H1 (cell line): ENCODE measurements at regions not wholly inside any gene's neighbourhood (a gene's known extent, or its start where the extent isn't known, plus 50 kb on each side); places are given as distances from the start of the nearest gene placed in this dataset.

Experiments
- CTCF ChIA-PET: fragments of 300-600 bp; sonication (Branson Sonifier 250); formaldehyde crosslinking; loops from one replicate; lab custom pipeline; 2021; ENCODE audit not compliant: partially characterized antibody; lab: Charles Lee
- POLR2A ChIA-PET: fragments of 300-600 bp; sonication (Branson Sonifier 250); formaldehyde crosslinking; loops from one replicate; lab custom pipeline; 2021; ENCODE audit warnings: inconsistent platforms; ENCODE audit not compliant: partially characterized antibody; lab: Charles Lee
- DNase-seq, 2 experiments: peaks; one replicate each; pipeline versions ENCODE4 v3.0.0 to v3.0.0-alpha.2; 2010 to 2022; ENCODE audit warnings: low spot score in 2 of 2, low read depth in 1 of 2, mixed read lengths in 1 of 2
- FAIRE-seq: peaks from 2 replicates; lab custom pipeline; 2011; peaks lifted over from hg19 to GRCh38; lab: Jason Lieb, UNC
- H2AFZ ChIP-seq: 2 replicates; pipeline ENCODE4 v1.8.1; 2012; ENCODE audit warnings: low read length, inconsistent platforms
- H2AK5ac ChIP-seq: 2 replicates; pipeline ENCODE4 v1.6.1; 2013; ENCODE audit warnings: low read depth, low read length
- H2BK120ac ChIP-seq: replicated peaks from 2 replicates; pipeline ENCODE3; 2013; ENCODE audit warnings: low read depth, low read length, inconsistent platforms
- H2BK12ac ChIP-seq: 2 replicates; pipeline ENCODE4 v1.6.1; 2013; ENCODE audit warnings: low read depth, low read length
- H2BK15ac ChIP-seq: 2 replicates; pipeline ENCODE4 v1.6.1; 2013; ENCODE audit warnings: low read length
- H2BK20ac ChIP-seq: 2 replicates; pipeline ENCODE4 v1.6.1; 2013; ENCODE audit warnings: low read length
- H2BK5ac ChIP-seq: 2 replicates; pipeline ENCODE4 v1.6.1; 2013; ENCODE audit warnings: low read depth, low read length
- H3K14ac ChIP-seq: 2 replicates; pipeline ENCODE4 v1.6.1; 2013; ENCODE audit warnings: inconsistent platforms; ENCODE audit not compliant: insufficient read length
- H3K18ac ChIP-seq: 2 replicates; pipeline ENCODE4 v1.6.1; 2013; ENCODE audit warnings: low read length; ENCODE audit errors: extremely low read depth
- H3K23ac ChIP-seq: 2 replicates; pipeline ENCODE4 v1.6.1; 2013; ENCODE audit warnings: inconsistent platforms; ENCODE audit not compliant: insufficient read length
- H3K23me2 ChIP-seq: 2 replicates; pipeline ENCODE4 v1.6.1; 2013; ENCODE audit warnings: low read depth, low read length
- H3K27ac ChIP-seq: 2 replicates; pipeline ENCODE4 v1.6.1; 2011; ENCODE audit warnings: low read depth, low read length, inconsistent platforms
- H3K27me3 ChIP-seq, 4 experiments: replicated peaks in 1 of 4; 1 replicate in 1 of 4; 2 replicates in 3 of 4; pipeline versions ENCODE4 v1.6.1 to v1.8.1; 2011 to 2013; ENCODE audit warnings: low read length in 3 of 4, mild to moderate bottlenecking in 3 of 4, inconsistent platforms in 2 of 4, mixed read lengths in 2 of 4, moderate library complexity in 1 of 4; ENCODE audit not compliant: control insufficient read depth in 3 of 4, insufficient read depth in 3 of 4; ENCODE audit errors: extremely low read depth in 1 of 4
- H3K36me3 ChIP-seq, 4 experiments: 2 replicates each; pipeline versions ENCODE4 v1.6.1 to v1.8.1; 2011 to 2013; ENCODE audit warnings: mild to moderate bottlenecking in 4 of 4, low read length in 3 of 4, moderate library complexity in 2 of 4, control low read depth in 1 of 4, inconsistent platforms in 1 of 4; ENCODE audit not compliant: insufficient read depth in 4 of 4, control insufficient read depth in 2 of 4
- H3K4ac ChIP-seq: replicated peaks from 2 replicates; pipeline ENCODE3; 2013; ENCODE audit warnings: low read length, low read depth, mixed read lengths, inconsistent platforms; ENCODE audit not compliant: insufficient read length
- H3K4me1 ChIP-seq, 4 experiments: replicated peaks in 1 of 4; 1 replicate in 1 of 4; 2 replicates in 3 of 4; pipeline versions ENCODE4 v1.6.1 to v1.8.1; 2011 to 2013; ENCODE audit warnings: low read length in 3 of 4, inconsistent platforms in 2 of 4, mixed read lengths in 1 of 4; ENCODE audit not compliant: insufficient read depth in 4 of 4, control insufficient read depth in 3 of 4
- H3K4me2 ChIP-seq, 2 experiments: 2 replicates each; pipeline versions ENCODE4 v1.6.1 to v1.8.1; 2011 to 2013; ENCODE audit warnings: low read depth in 2 of 2, low read length in 2 of 2, control low read depth in 1 of 2, inconsistent platforms in 1 of 2, mild to moderate bottlenecking in 1 of 2; ENCODE audit not compliant: insufficient read depth in 1 of 2
- H3K4me3 ChIP-seq, 4 experiments: fragments of 200-600, 300-600 bp in 1 of 4; sonication (generic), shearing (Covaris generic), sonication (Bioruptor Twin) in 1 of 4; 2 replicates each; pipeline versions ENCODE4 v1.5.1 to v1.8.1; 2011 to 2016; ENCODE audit warnings: low read length in 4 of 4, low read depth in 3 of 4, control low read depth in 2 of 4, inconsistent platforms in 2 of 4, mild to moderate bottlenecking in 2 of 4, mixed read lengths in 1 of 4, moderate library complexity in 1 of 4; ENCODE audit not compliant: insufficient read depth in 2 of 4; ENCODE audit errors: extremely low read depth in 1 of 4
- H3K56ac ChIP-seq: replicated peaks from 2 replicates; pipeline ENCODE3; 2013; ENCODE audit warnings: low read depth, mild to moderate bottlenecking, mixed read lengths, low read length, inconsistent platforms; ENCODE audit not compliant: insufficient read length
- H3K79me1 ChIP-seq: 2 replicates; pipeline ENCODE4 v1.6.1; 2013; ENCODE audit warnings: low read depth, low read length, control low read depth
- H3K79me2 ChIP-seq, 2 experiments: 2 replicates each; pipeline versions ENCODE4 v1.6.1 to v1.8.1; 2012 to 2013; ENCODE audit warnings: low read length in 2 of 2, mild to moderate bottlenecking in 2 of 2, inconsistent platforms in 1 of 2; ENCODE audit not compliant: insufficient read depth in 2 of 2, control insufficient read depth in 1 of 2
- H3K9ac ChIP-seq, 4 experiments: replicated peaks in 1 of 4; 1 replicate in 1 of 4; 2 replicates in 3 of 4; pipeline versions ENCODE4 v1.6.1 to v1.8.1; 2011 to 2013; ENCODE audit warnings: low read depth in 3 of 4, low read length in 3 of 4, control low read depth in 2 of 4, mild to moderate bottlenecking in 2 of 4, moderate library complexity in 2 of 4, inconsistent platforms in 1 of 4; ENCODE audit errors: extremely low read depth in 1 of 4
- H3K9me3 ChIP-seq, 2 experiments: 2 replicates each; pipeline versions ENCODE4 v1.6.1 to v1.8.1; 2012 to 2013; ENCODE audit warnings: mild to moderate bottlenecking in 2 of 2, moderate library complexity in 2 of 2, control low read depth in 1 of 2, inconsistent platforms in 1 of 2, low read depth in 1 of 2, low read length in 1 of 2, mixed read lengths in 1 of 2; ENCODE audit not compliant: insufficient read depth in 2 of 2
- H4K20me1 ChIP-seq, 2 experiments: replicated peaks in 1 of 2; 2 replicates each; pipeline versions ENCODE3 to v1.8.1; 2011 to 2013; ENCODE audit warnings: inconsistent platforms in 2 of 2, low read length in 2 of 2, mild to moderate bottlenecking in 1 of 2; ENCODE audit not compliant: insufficient read depth in 2 of 2, control insufficient read depth in 1 of 2
- H4K5ac ChIP-seq: 2 replicates; pipeline ENCODE4 v1.6.1; 2013; ENCODE audit warnings: low read length, low read depth, mixed read lengths, inconsistent platforms; ENCODE audit not compliant: insufficient read length
- H4K8ac ChIP-seq: 2 replicates; pipeline ENCODE4 v1.8.0; 2013; ENCODE audit warnings: mild to moderate bottlenecking, moderate library complexity, low read length, inconsistent platforms; ENCODE audit not compliant: insufficient read depth; ENCODE audit errors: extremely low read depth
- H4K91ac ChIP-seq: replicated peaks from 2 replicates; pipeline ENCODE3; 2013; ENCODE audit warnings: low read length, mixed read lengths, inconsistent platforms; ENCODE audit not compliant: insufficient read length
- BCL11A ChIP-seq, 2 experiments: IDR thresholded peaks; one replicate each; pipeline ENCODE4 v1.6.1; 2011; ENCODE audit warnings: low read depth in 2 of 2, low read length in 2 of 2, mild to moderate bottlenecking in 2 of 2
- CTCF ChIP-seq, 3 experiments: IDR thresholded peaks; 1 replicate in 2 of 3; 2 replicates in 1 of 3; pipeline versions ENCODE4 v1.5.1 to v1.6.1; 2011; ENCODE audit warnings: low read length in 3 of 3, mild to moderate bottlenecking in 3 of 3, inconsistent platforms in 2 of 3, low read depth in 1 of 3, moderate library complexity in 1 of 3; ENCODE audit not compliant: insufficient read depth in 1 of 3; ENCODE audit errors: control extremely low read depth in 1 of 3
- FOSL1 ChIP-seq: IDR thresholded peaks from 2 replicates; pipeline ENCODE4 v1.6.1; 2011; ENCODE audit warnings: mild to moderate bottlenecking, low read depth, low read length, moderate library complexity; ENCODE audit not compliant: insufficient read depth
- JUN ChIP-seq: IDR thresholded peaks from 2 replicates; pipeline ENCODE4 v1.6.1; 2011; ENCODE audit warnings: low read depth, mild to moderate bottlenecking, improper control_type of control experiment, low read length
- KDM1A ChIP-seq: fragments of 200-600, 300-600 bp; sonication (generic); IDR thresholded peaks from 2 replicates; pipeline ENCODE4 v1.7.1; 2016; ENCODE audit warnings: mild to moderate bottlenecking, low read length, borderline replicate concordance
- MAX ChIP-seq: IDR thresholded peaks from 2 replicates; pipeline ENCODE4 v1.6.1; 2012; ENCODE audit warnings: inconsistent platforms
- NANOG ChIP-seq: IDR thresholded peaks from 2 replicates; pipeline ENCODE4 v1.6.1; 2011; ENCODE audit warnings: low read length, low read depth, mild to moderate bottlenecking, inconsistent platforms; ENCODE audit not compliant: insufficient read depth, poor library complexity, severe bottlenecking
- POLR2AphosphoS5 ChIP-seq: IDR thresholded peaks from 2 replicates; pipeline ENCODE4 v1.6.1; 2011; ENCODE audit warnings: low read depth, low read length
- RAD21 ChIP-seq, 2 experiments: IDR thresholded peaks in 1 of 2; conservative IDR thresholded peaks in 1 of 2; 2 replicates each; pipeline ENCODE4 v1.6.1; 2011; ENCODE audit warnings: low read depth in 2 of 2, low read length in 2 of 2, improper control_type of control experiment in 1 of 2, inconsistent platforms in 1 of 2, mild to moderate bottlenecking in 1 of 2, moderate library complexity in 1 of 2
- SAP30 ChIP-seq: fragments of 300-600 bp; sonication (generic); IDR thresholded peaks from 2 replicates; pipeline ENCODE4 v1.7.1; 2012; ENCODE audit warnings: low read length, moderate library complexity, mild to moderate bottlenecking, inconsistent platforms; ENCODE audit not compliant: insufficient read depth, insufficient replicate concordance
- TEAD4 ChIP-seq: IDR thresholded peaks from 2 replicates; pipeline ENCODE4 v1.6.1; 2012; ENCODE audit warnings: low read depth, low read length, inconsistent platforms, mixed read lengths
- WGBS, 2 experiments: shearing (Covaris generic) in 1 of 2; methylation state at CpG; one replicate each; pipeline versions ENCODE4 v1.1.6 to v1.1.7; 2013 to 2015; ENCODE audit warnings: low lambda C conversion rate in 2 of 2, mixed read lengths in 2 of 2, inconsistent platforms in 1 of 2, low coverage in 1 of 2, missing lambda C conversion rate in 1 of 2; ENCODE audit not compliant: insufficient replicate concordance in 2 of 2, insufficient coverage in 1 of 2, insufficient read length in 1 of 2; ENCODE audit errors: extremely low coverage in 1 of 2, missing lambda C conversion rate in 1 of 2; 5-methylcytosine and 5-hydroxymethylcytosine counted together

GRCh38 chr2:12126318-12126717 lies 379.9 kb downstream of the LPIN1 start:
- Histone ChIP-seq H3K27ac (no peak overlapping the region), H2BK120ac (no peak overlapping the region), H2AK5ac (no peak overlapping the region), H3K4me1 (no peaks in the 10 kb centered on the region), H2BK12ac (no peak overlapping the region), H3K14ac (no peak overlapping the region), H3K4ac (no peak overlapping the region), H3K4me3 (no peak overlapping the region), H3K27me3 (no peaks in the 10 kb centered on the region), H3K9me3 (no peaks in the 10 kb centered on the region; a peak in 1 of 4 replicates), H3K79me1 (no peaks in the 10 kb centered on the region), H3K9ac (no peak overlapping the region), H4K5ac (no peak overlapping the region), H2BK15ac (no peak overlapping the region), H4K8ac (no peak overlapping the region), H2BK20ac (no peak overlapping the region), H2AFZ (no peak overlapping the region), H2BK5ac (no peak overlapping the region), H3K23ac (no peak overlapping the region), H3K79me2 (no peaks in the 10 kb centered on the region), H3K4me2 (no peak overlapping the region), H3K18ac (no peak overlapping the region), H4K20me1 (no peaks in the 10 kb centered on the region), H3K23me2 (no peaks in the 10 kb centered on the region; the same call in 1 of the 2 replicates), H3K56ac (no peak overlapping the region), H3K36me3 (no peaks in the 10 kb centered on the region), H4K91ac (no peak overlapping the region)
- POLR2A ChIA-PET, result no interaction called here
- 84% methylated on average over 3 of the region's 3 CpGs; no CpG with 5 or more reads in 1 of the 2 experiments for WGBS, 2 experiments
- DNase-seq (no peak), FAIRE-seq (no peak)
- CTCF ChIA-PET, result interaction anchor here (0.6 to 1.5 kb wide), 5 partner anchors 9 to 62 kb away, joined by 3 to 4 read pairs (median 3); no protein-coding TSS in a partner anchor
- no peak for TF ChIP-seq KDM1A
- no peak for TF ChIP-seq SAP30
- peak; percentile 46 to 50 for TF ChIP-seq RAD21 (IDR thresholded peaks at IDR 0.05 in 1 of 2, conservative IDR thresholded peaks at IDR 0.05 in 1 of 2; ENCODE audit: low read depth in 2 of 2, low read length in 2 of 2)
- TF ChIP-seq FOSL1, result no peak
- TF ChIP-seq BCL11A (IDR thresholded peaks at IDR 0.05; ENCODE audit: low read depth in 2 of 2, low read length in 2 of 2), result no peak
- no peak for TF ChIP-seq MAX
- no peak for TF ChIP-seq JUN
- peak in 1 of 3 experiments; percentile 23; a peak in 1 of 4 replicates for TF ChIP-seq CTCF (IDR thresholded peaks at IDR 0.05; ENCODE audit: control extremely low read depth in 1 of 3, insufficient read depth in 1 of 3, low read depth in 1 of 3, low read length in 3 of 3)
- no peak for TF ChIP-seq NANOG
- TF ChIP-seq TEAD4, result no peak
- TF ChIP-seq POLR2AphosphoS5, result no peak
